Fibroblast of pulmonary artery (primary cell): ENCODE measurements at regions not wholly inside any gene's neighbourhood (a gene's known extent, or its start where the extent isn't known, plus 50 kb on each side); places are given as distances from the start of the nearest gene placed in this dataset.

ENCODE experiments used
- DNase-seq: peaks from one replicate; pipeline ENCODE4 v3.0.0-alpha.2; 2010; ENCODE audit warnings: low read depth
- H3K4me3 ChIP-seq: replicated peaks from 2 replicates; pipeline ENCODE4 v1.5.1; 2011; ENCODE audit warnings: low read depth, mild to moderate bottlenecking, control low read depth, low read length, moderate library complexity
- CTCF ChIP-seq: IDR thresholded peaks from 2 replicates; pipeline ENCODE4 v1.5.1; 2011; ENCODE audit warnings: mild to moderate bottlenecking, control low read depth, low read length, inconsistent platforms; ENCODE audit errors: missing control alignments

- DNase-seq = peak; percentile 22
- no peak overlapping the region for H3K4me3 ChIP-seq
- TF ChIP-seq CTCF = no peak
Observed at GRCh38 chr2:146893500-146894041, 951.3 kb upstream of the ACVR2A start.

- H3K4me3 ChIP-seq = no peak overlapping the region
Observed at GRCh38 chr2:146890491-146890890, 954.3 kb upstream of the ACVR2A start.

GRCh38 chr2:146879882-146880281 is 964.9 kb upstream of the ACVR2A start:
- no peak for TF ChIP-seq CTCF
- H3K4me3 ChIP-seq = no peak overlapping the region
- no peak for DNase-seq

More at GRCh38 chr2:146890491-146890890, 954.3 kb upstream of the ACVR2A start:
- no peak for TF ChIP-seq CTCF
- peak; percentile 3 for DNase-seq

- peak; percentile 76 for DNase-seq
- no peak for TF ChIP-seq CTCF
- H3K4me3 ChIP-seq = no peak overlapping the region
Observed at GRCh38 chr2:146874260-146874658, 970.6 kb upstream of the ACVR2A start.

- H3K4me3 ChIP-seq = no peak overlapping the region
Observed at GRCh38 chr2:146873646-146874259, 971.1 kb upstream of the ACVR2A start.

GRCh38 chr2:146873056-146873455 is 971.8 kb upstream of the ACVR2A start:
- H3K4me3 ChIP-seq = no peak overlapping the region
- TF ChIP-seq CTCF = no peak
- no peak for DNase-seq

More at GRCh38 chr2:146873646-146874259, 971.1 kb upstream of the ACVR2A start:
- DNase-seq = no peak
- no peak for TF ChIP-seq CTCF

GRCh38 chr2:146870691-146871090 is 974.1 kb upstream of the ACVR2A start:
- TF ChIP-seq CTCF = no peak
- no peak overlapping the region for H3K4me3 ChIP-seq
- DNase-seq = no peak
